ENCODE measurements at regions not wholly inside any gene's neighbourhood (a gene's known extent, or its start where the extent isn't known, plus 50 kb on each side); places are given as distances from the start of the nearest gene placed in this dataset.
"Not testable (repeated sequence)": the region's sequence is repeated elsewhere in the genome, so short reads cannot be mapped to it uniquely, and the experiment has no call there.

DNA sequence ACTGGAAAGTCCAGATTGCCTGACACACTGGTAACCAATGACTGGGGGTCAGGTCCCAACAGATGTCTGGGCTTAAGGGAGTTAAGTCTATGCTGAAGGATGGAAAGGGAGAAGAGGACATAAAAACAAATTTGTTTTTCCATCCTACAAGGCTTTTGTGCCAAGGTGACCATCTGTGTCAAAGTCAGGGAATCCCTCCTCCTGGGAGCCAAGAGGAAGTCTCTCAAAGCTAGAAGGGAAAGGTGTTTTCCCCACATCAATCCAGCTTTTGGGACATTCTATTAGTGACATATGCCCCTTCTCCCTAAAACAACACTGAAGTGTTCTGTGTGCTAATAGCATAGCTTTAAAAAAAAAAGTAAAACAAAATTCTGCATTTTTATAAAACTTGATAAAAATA, 173.9 kb downstream of the ZNF621 start:
- not testable (repeated sequence) for DNase-seq (ENCODE audit: low read depth in 1 of 2, low spot score in 1 of 2)

DNA sequence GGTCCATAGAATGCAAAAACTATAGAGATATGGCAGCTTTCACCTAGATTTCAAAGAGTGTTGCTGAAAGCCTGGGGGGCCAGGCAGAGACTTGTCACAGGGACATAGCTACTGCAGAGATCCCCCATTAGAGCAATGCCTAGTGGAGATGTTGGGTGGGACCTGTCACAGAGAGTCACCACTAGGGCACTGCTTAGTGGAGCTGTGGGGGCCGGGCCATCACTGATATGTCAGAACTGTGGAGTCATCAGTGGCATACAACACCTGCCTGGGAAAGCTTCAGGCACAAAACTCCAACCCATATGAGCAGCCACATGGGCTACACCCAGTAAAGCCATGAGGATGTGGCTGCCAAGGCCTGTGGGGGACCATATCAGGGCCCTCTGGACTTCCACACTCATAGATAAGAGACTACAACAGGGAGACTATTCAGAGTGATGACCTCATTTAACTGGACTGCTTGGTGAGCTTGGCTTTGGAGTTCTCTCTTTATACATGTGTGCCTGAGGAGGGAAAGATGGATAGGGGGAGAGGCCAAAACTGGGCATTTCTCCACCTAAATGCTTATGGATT, 176.3 kb downstream of the ZNF621 start:
- DNase-seq (ENCODE audit: low read depth in 1 of 2, low spot score in 1 of 2), result no peak

DNA sequence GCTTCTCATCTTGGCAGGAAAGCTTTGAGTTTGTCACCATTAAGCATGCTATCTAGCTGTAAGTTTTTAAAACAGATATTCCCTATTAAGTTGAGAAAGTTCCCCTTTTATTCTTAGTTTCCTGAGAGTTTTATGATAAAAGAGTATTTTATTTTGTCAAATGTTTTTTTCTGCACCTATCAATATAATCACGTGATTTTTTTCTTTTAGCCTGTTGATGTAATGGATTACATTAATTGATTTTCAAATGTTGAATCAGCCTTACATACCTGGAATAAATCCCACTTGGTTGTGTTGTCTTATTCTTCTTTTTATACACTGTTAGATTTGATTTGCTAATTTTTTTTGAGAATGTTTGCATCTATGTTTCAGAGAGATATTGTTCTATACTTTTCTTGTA, 179.5 kb downstream of the ZNF621 start:
- no peak for DNase-seq (ENCODE audit: low read depth in 1 of 2, low spot score in 1 of 2)

DNA sequence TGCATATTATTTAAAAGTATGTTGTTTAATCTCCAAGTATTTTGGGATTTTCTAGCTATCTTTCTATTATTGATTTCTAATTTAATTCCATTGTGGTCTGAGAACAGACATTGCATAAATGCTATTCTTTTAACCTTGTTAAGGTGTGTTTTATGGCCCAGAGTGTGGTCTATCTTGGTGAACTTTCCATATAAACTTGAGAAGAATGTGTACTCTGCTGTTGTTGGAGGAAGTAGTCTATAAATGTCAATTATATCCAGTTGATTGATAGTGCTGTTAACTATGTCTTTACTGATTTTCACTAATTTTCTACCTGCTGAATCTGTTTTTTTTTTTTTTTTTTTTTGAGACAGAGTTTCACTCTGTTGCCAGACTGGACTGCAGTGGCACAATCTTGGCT, 180.9 kb downstream of the ZNF621 start:
- no peak for DNase-seq (ENCODE audit: low read depth in 1 of 2, low spot score in 1 of 2)

DNA sequence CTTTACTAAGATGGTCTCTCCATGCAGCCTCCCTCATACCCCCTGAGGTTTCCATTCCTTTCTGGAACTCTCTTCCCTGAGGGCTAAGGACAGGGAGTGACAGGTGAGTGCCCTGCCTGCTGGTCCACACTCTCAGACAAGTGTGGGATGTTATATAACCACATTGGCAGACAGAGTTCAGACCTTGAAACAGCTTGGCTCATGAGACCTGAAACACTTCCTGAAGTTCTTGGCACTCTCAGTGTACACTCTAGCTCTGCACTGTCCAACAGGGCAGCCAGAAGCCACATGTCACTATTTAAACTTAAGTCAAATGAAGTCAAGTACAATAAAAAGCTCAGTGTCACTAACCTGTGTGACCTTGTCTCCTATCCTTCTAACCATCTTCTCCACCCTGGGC, 188.5 kb downstream of the ZNF621 start:
- no peak for DNase-seq (ENCODE audit: low read depth in 1 of 2, low spot score in 1 of 2)

DNA sequence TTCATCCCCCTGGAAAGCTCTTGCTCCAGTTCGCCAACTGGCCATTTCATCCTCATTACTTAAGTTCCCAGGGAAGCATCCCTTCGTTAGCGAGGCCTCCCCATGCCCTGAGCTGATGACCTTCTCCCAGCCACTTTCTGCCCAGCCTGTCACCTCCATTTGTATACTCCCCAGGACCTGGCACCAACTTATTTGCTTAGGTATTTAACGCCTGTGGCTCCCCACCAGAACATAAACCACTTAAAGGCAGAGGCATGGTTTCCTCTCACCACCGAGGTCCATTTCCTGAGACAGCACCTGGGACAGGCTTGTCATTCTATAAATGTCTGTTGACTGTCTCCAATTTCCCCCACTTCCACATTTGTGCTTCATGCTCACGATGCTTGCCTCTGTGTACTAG, 189.0 kb downstream of the ZNF621 start:
- DNase-seq (ENCODE audit: low read depth in 1 of 2, low spot score in 1 of 2), result no peak

DNA sequence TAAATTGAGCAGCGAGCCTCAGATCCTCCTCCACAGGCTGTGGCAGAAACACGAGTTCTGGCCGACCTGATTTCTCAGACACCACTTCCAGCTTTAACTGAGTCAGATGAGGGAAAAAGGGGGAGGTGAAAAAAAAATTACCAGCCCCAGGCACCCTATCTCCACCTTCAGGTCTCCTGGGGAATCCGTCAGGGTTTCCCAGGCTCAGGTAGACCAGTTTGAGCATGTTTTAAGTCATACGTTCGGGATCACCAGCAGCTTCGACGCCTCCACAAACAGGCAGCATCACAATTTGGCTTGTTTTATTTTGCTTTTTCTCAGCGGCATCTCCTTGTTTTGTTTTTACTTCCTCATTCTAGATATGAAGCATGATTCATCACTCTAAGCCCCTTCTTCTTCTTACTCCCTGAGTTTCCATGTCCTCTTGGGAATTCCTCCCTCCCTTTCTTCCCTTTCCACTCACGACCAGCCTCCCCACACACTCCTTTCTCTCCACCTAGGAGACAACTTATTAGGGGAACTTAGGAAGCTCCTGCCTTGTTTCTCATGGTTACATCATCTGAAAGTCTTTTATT, 190.1 kb downstream of the ZNF621 start:
- no peak for DNase-seq (ENCODE audit: low read depth in 1 of 2, low spot score in 1 of 2)

DNA sequence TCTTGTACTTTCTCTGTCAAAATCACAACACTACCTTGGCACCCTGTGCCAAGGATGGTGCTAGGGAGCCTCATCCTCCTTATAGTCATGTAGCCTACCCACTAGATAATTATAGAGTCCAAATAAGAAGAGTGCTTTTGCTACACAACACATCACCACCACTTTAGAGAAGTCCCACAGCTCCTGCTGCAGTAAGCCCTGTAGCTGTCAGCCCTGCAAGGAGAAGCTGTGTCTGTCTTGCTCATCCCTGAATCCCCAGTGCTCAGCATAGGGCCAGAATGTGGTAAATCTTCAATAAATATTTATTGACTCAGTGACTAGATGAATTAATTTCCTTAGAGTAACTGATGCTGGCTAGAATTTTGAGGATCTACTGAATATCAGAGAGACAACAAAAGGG, 190.8 kb downstream of the ZNF621 start:
- no peak for DNase-seq (ENCODE audit: low read depth in 1 of 2, low spot score in 1 of 2)

DNA sequence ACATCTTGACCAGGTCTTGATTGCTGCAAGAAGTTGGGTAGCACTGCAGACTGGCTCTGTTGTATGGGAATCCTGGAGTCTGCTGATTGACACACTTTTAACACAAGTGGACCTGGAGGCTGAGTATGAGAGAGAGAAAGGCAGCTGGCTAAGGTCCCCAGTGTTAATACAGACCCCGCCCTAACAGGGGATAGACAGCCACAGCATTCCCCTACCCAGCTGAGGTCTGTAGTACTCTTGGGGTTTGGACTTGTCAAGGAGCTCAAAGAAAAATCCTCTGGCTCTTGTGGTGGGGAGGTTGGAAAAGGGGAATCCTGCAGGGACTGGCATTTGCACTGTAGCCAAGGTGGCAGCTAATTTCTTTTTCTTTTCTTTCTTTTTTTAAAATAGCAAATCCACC, 192.7 kb downstream of the ZNF621 start:
- DNase-seq (ENCODE audit: low read depth in 1 of 2, low spot score in 1 of 2), result no peak

DNA sequence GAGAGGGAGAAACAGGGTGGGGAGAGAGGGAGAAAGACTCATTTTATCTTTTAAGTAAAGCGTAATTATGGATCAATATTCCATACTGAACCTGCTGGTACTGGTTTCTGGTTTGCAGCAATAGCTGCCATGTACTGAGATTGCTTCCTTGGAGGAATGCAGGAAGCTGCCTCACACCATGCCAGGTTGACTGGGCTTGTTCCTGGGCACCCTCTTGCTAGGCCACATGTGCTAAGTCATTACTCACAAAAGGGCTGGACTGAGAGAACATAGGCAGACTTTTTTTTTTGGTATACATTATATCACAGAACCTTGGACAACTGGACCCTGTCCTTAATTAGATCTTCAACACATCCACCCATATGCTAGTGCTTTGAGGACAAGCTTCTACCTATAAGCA, 193.4 kb downstream of the ZNF621 start:
- no peak for DNase-seq (ENCODE audit: low read depth in 1 of 2, low spot score in 1 of 2)

DNA sequence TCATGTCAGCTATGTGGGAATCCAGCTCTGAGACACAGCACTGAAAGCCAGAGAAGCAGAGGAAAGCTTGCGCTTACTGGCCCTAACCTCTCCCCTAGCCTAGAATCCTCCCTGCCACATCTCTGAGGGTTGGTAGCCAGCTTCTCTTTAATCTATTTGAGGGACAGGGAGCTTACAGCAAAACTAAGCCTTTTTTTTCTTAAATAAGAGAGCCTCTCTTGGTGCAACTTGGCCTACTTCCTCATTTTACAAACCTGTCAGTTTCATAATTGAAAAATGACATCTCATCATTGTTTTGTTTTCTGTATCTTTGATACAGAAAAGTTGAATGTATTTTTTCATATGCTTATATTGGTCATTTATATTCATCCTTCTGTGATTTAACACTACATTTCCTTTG, 193.9 kb downstream of the ZNF621 start:
- DNase-seq (ENCODE audit: low read depth in 1 of 2, low spot score in 1 of 2), result no peak

DNA sequence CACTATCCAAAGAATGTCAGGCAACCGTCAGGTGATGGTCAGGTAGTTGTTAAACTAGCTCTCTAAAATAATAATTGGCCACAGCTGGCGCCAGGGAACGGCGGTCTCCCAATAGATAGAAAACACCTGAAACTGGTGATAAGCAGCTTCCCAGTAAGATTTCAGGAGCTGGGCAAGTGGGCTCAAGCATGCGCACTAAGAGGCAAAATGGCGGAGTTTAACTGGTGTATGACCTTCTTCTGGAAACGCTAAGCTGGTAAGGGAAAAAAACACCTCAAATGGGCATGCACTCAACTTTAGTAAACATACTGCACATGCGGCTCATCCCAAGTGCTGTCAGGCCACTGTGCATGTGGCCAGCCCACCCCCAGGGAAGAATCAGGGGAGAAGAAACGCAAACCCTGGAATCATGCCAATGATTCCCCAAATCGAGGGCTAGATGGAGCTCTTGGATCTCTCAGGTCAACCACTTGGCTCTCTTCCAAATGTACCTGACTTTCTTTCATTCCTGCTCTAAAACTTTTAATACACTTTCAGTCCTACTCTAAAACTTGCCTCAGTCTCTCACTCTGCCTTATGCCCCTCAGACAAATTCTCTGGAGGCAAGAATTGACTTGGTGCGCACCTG, 195.0 kb downstream of the ZNF621 start:
- DNase-seq (ENCODE audit: low read depth in 1 of 2, low spot score in 1 of 2), result no peak

DNA sequence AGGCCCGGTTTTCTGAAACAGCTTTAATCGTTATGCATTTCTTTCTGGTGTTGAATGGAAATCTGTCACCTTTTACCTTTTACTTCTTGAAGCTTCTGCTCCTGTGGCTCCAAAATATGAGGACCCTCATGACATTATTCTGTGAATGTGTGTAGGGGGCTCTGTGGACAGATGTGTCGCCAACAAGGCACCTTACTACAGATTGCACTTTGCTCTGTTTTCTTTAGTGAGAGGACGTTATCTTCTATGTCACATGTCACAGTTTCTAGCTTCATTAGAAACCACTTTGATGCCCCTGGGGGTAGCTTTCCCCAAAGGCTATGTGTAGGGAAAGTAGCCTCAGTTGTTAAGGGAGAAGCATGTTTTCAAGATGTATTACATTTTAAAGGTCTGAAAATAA, 195.6 kb downstream of the ZNF621 start:
- no peak for DNase-seq (ENCODE audit: low read depth in 1 of 2, low spot score in 1 of 2)

DNA sequence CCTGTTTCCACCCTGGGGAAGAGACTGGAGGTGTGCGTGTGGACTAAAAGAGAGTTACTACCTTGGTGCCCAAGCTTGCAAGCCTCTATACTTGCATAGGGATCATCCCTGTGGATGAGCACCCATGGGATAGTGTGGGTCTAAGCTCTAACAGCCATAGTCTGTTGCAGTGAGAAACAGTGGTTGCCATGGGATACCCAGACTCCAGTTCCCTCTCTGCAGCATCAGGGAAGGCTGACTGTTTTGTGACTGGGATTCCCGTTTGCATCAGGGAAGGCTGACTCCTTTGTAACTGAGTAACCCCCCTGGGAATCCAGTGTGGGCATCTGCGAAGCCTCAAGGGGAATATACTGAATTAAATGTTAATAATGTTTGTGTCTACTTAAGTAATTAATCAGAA, 196.1 kb downstream of the ZNF621 start:
- no peak for DNase-seq (ENCODE audit: low read depth in 1 of 2, low spot score in 1 of 2)

DNA sequence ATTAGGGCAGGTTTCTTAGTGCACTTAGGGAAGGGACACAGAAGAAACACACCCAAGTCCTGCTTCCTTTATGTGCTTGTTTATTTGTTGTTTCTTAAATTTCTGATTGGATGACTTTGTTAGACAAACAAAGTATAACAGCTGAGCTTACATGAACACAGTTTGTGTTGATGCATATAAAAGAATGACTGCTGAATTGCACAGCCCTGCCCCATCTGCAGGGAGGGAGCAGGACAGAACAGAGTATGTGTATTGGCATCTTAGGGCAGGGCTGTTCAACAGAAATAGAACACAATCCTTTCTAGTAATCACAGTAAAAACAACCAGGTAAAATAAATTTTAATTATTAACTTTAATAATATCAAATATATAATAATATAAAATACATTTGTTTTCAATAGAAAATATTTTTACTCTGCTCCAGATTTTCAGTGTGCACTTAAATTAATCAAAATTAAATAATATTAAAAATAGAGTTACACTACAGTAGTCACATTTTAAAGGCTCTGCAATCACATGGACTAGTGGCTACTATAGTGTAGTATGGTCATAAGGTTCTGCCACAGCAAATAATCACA, 198.4 kb downstream of the ZNF621 start:
- no peak for DNase-seq (ENCODE audit: low read depth in 1 of 2, low spot score in 1 of 2)

DNA sequence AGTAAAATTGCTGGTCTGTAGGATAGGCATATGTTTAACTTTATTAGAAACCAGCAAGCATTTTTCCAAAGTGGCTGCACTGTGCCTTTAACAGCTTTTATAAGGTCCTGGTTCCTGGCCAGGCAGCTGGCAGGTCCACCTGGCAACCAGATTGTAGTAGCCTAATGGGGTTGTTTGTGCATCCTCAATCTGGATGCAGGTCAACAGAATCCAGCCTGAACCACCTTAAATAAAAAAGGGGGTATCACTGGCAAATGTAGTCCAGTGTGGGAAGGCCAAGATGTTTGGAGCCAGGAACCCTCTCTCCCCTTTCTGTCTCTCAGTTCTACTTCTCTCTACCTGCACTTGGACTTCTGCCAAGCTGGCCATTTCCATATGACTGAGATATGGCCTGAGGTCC, 200.3 kb downstream of the ZNF621 start:
- DNase-seq (ENCODE audit: low read depth in 1 of 2, low spot score in 1 of 2), result no peak

DNA sequence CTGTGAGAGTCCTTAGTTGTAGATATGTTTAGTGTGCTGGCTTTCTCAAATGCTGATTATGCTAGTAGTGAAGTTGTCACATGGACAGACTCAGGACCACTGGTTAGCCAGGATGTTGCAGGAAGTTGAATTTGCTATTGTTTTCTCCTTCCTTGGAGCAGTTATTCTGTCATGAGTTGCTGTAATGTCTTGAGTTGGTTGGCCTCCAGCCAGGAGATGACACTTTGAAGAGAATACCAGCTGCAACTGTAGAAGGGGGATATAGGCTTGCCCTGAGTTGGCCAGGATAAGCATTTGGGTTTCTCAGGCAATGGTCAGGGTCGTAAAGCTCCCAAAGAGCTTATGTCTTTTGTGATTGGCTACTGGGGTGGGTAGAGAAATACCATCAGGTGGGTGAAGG, 206.7 kb downstream of the ZNF621 start:
- no peak for DNase-seq (ENCODE audit: low read depth in 1 of 2, low spot score in 1 of 2)

DNA sequence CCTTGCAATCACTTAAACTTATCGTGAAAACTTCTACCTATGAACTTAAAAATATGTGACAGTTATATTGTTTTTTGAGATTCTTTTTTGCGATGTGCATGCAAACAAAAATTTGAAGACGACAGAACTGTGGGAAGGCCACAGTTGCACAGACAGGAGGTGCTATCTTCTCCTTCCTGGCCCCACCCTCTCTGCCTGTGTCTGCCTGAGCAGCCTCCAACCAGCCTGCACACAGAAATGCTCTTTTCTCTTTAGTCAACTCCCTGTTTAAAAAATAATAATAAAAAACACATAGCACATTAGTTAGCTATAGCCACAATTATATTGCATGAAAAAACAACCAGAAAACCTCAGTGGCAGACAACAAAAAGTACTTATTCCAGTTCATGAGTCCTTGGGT, 212.2 kb downstream of the ZNF621 start:
- no peak for DNase-seq (ENCODE audit: low read depth in 1 of 2, low spot score in 1 of 2)

DNA sequence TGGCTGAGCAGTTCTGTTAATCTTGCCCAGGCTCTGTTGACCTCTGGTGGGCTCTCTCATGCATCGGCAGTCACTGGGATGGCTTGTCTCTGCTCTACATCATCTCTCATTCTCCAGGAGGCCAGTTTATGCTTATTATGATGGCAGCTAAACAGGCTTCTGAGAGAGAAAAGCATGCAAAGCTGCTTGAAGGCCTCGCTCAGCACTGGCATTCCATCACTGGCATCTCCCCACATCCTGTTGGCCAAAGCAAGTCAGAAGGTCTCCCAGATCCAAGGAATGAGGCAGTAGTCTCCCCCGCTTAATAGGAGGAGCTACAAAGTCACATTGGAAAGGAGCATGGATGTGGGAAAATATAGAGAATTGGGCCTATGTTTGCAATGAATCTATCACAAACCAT, 212.6 kb downstream of the ZNF621 start:
- no peak for DNase-seq (ENCODE audit: low read depth in 1 of 2, low spot score in 1 of 2)

DNA sequence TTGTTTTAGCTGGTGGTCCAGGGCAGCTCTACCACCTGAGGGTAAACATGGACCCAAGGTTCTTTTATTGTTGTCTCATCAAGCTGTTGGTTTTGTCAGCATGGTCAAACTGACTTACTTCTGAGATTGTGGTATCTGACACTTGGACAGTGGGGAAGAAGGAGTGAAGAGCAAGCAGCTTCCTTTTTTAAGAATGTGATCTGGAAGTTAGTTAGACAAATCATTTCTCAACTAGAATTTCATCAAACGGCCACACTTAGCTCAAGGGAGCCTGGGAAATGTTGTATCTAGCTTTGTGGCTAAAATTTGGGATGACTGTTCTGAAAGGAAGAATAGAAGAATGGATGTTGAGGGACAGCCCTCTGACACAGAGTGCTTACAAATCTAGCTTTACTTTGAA, 215.2 kb downstream of the ZNF621 start:
- no peak for DNase-seq (ENCODE audit: low read depth in 1 of 2, low spot score in 1 of 2)

DNA sequence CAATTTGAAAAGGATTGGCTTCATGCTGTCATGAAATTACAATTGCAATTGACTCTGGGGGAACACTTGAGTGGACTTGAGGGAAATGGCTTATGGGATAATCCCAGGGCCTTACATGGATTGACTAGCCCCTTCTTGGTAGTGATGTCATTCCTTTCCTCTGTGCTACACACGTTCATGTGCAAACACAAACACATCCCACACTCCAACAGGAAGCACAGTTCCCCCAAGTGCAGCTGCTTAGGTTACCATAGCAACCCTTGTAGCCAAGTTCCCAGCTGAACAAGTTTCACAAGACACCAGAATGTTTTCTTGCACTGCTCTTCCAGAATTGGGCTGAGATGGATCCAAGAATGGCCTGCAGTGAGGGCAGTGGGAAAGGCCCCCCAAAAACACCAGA, 217.0 kb downstream of the ZNF621 start:
- DNase-seq (ENCODE audit: low read depth in 1 of 2, low spot score in 1 of 2), result no peak

DNA sequence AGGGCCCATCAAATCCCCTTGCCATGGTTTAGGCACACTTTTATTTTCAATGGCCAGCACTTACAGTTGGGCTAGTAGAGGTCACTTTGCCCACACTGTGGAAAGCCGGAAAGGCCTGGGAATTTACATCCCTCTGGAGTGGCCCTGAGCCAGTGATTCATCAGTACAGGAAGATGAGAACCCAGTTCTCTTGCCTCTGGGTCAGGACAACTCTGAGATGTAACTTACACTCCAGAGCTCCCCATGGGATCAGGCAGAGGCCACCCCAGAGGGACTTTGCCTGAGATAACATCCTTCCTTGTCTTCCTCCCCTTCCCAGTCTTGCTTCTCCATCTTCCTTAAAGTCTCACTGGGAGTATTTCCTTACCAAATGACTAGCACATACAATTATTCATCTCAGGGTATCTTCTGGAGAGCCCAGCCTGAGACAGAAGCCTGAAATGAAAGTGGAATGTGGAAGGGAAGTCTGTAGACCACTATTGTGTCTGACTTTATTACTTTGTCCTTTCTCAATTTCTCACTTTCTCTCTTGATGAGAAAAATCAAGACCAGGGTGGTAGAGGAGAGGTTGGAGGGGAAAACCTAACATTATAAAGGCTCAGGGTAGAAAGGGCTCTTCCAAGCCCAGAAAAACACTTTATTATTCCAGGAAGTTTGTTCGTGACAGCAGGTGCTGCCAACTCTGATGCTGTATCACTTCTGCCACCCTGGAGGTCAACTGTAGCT, 220.8 kb downstream of the ZNF621 start:
- DNase-seq (ENCODE audit: low read depth in 1 of 2, low spot score in 1 of 2), result no peak
